Nephron (organoid): ENCODE measurements at regions not wholly inside any gene's neighbourhood (a gene's known extent, or its start where the extent isn't known, plus 50 kb on each side); places are given as distances from the start of the nearest gene placed in this dataset.

ENCODE experiments used
- H3K27ac Mint-ChIP-seq, 3 experiments: 2 replicates each; pipeline ENCODE4 v1.8.0; 2020; ENCODE audit warnings: mixed read lengths in 3 of 3, mild to moderate bottlenecking in 2 of 3, moderate library complexity in 1 of 3
- H3K27me3 Mint-ChIP-seq: 2 replicates; pipeline ENCODE4 v1.8.0; 2021; ENCODE audit warnings: low read depth, mild to moderate bottlenecking, moderate library complexity, mixed read lengths
- H3K36me3 Mint-ChIP-seq: 2 replicates; pipeline ENCODE4 v1.8.0; 2020; ENCODE audit warnings: low read depth, mixed read lengths
- H3K4me1 Mint-ChIP-seq: 2 replicates; pipeline ENCODE4 v1.8.0; 2020; ENCODE audit warnings: mixed read lengths
- H3K4me3 Mint-ChIP-seq, 3 experiments: 2 replicates each; pipeline ENCODE4 v1.8.0; 2020; ENCODE audit warnings: mild to moderate bottlenecking in 3 of 3, mixed read lengths in 3 of 3, moderate library complexity in 2 of 3
- H3K9me3 Mint-ChIP-seq: 2 replicates; pipeline ENCODE4 v1.8.0; 2020; ENCODE audit warnings: mixed read lengths
- TF ChIP-seq, protein P1 (sequence below), 3 experiments: fragments of 200-600 bp; sonication (generic); IDR thresholded peaks; one replicate each; pipeline ENCODE4 v1.5.0; 2021; ENCODE audit warnings: antibody characterized with exemption in 3 of 3; ENCODE audit not compliant: unreplicated experiment in 3 of 3

DNA sequence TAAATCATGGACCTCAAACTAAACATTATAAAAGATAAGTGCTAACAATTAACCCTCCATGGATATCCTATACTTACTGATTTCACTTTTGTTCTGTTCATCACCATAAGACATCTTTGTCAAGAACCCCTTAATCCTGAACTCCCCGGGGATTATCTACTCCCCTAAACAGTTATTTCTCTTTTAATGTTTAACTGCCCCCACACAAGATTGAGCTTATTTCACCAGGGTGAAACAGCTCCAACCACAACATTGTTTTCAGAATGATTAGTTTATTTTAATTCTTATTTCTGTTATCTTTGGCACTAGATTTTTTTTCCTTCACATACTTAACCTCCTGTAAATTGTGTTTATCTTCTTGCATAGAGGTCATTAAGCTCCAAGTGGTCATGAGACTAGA lies 103.2 kb upstream of the HCN1 start:
- Mint-ChIP-seq H3K27ac (no peak overlapping the region), H3K4me1 (no peaks in the 10 kb centered on the region), H3K9me3 (peaks cover 16% of the 10 kb centered on the region), H3K27me3 (no peaks in the 10 kb centered on the region), H3K4me3 (no peak overlapping the region), H3K36me3 (no peaks in the 10 kb centered on the region)
- TF ChIP-seq, protein P1, sequence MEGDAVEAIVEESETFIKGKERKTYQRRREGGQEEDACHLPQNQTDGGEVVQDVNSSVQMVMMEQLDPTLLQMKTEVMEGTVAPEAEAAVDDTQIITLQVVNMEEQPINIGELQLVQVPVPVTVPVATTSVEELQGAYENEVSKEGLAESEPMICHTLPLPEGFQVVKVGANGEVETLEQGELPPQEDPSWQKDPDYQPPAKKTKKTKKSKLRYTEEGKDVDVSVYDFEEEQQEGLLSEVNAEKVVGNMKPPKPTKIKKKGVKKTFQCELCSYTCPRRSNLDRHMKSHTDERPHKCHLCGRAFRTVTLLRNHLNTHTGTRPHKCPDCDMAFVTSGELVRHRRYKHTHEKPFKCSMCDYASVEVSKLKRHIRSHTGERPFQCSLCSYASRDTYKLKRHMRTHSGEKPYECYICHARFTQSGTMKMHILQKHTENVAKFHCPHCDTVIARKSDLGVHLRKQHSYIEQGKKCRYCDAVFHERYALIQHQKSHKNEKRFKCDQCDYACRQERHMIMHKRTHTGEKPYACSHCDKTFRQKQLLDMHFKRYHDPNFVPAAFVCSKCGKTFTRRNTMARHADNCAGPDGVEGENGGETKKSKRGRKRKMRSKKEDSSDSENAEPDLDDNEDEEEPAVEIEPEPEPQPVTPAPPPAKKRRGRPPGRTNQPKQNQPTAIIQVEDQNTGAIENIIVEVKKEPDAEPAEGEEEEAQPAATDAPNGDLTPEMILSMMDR (IDR thresholded peaks at IDR 0.05; ENCODE audit: unreplicated experiment in 3 of 3): no peak

DNA sequence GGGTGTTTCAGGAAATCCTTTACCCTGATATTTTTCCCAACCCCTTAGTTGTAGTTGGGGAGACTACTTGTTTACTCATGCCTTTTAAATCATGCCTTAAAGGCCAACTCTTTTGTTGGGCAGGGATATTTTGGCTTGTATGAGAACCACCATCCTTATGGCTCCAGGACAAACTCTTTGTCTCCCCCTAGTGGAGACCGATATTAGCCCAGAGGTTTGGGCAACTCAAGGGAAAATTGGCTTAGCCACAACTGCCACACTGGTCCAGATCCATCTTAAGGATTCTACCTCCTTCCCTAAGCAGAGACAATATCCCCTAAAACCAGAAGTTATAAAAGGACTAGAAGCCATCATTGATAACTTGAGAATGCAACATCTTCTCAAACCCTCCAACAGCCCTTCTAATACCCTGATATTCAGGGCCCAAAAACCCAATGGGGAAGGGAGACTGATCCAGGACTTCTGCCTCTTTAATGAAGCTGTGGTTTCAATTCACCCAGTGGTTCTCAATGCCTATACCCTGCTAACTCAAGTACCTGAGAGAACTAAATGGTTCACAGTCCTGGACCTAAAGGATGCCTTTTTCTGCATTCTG lies 100.9 kb upstream of the HCN1 start:
- no peaks in the 10 kb centered on the region for H3K4me1 Mint-ChIP-seq
- H3K4me3 Mint-ChIP-seq: no peak overlapping the region
- no peaks in the 10 kb centered on the region for H3K27me3 Mint-ChIP-seq
- H3K27ac Mint-ChIP-seq: no peak overlapping the region
- no peaks in the 10 kb centered on the region for H3K36me3 Mint-ChIP-seq
- peaks cover 16% of the 10 kb centered on the region for H3K9me3 Mint-ChIP-seq
- TF ChIP-seq, protein P1 (IDR thresholded peaks at IDR 0.05; ENCODE audit: unreplicated experiment in 3 of 3): no peak

DNA sequence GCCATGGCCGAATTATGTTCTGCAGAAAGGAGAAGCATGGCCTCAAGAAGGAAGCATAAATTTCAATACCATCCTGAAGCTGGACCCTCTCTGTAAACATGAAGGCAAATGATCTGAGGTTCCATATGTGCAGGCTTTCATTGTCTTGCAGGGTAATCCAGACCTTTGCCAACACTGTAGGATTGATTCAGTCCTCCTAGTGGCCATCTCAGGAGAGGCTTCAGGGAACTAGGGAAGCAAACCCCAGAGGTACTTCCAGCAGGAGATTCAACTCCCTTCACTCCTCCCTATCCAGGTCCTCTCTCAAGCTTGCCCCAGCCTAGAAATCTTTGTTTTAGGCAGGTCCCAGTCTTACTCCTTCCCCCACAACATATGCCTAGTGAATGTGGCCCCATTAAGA lies 99.3 kb upstream of the HCN1 start:
- Mint-ChIP-seq H3K4me1 (no peaks in the 10 kb centered on the region), H3K27ac (no peak overlapping the region), H3K4me3 (no peak overlapping the region), H3K27me3 (no peaks in the 10 kb centered on the region), H3K9me3 (peaks cover 12% of the 10 kb centered on the region), H3K36me3 (no peaks in the 10 kb centered on the region)
- TF ChIP-seq, protein P1 (IDR thresholded peaks at IDR 0.05; ENCODE audit: unreplicated experiment in 3 of 3): no peak

DNA sequence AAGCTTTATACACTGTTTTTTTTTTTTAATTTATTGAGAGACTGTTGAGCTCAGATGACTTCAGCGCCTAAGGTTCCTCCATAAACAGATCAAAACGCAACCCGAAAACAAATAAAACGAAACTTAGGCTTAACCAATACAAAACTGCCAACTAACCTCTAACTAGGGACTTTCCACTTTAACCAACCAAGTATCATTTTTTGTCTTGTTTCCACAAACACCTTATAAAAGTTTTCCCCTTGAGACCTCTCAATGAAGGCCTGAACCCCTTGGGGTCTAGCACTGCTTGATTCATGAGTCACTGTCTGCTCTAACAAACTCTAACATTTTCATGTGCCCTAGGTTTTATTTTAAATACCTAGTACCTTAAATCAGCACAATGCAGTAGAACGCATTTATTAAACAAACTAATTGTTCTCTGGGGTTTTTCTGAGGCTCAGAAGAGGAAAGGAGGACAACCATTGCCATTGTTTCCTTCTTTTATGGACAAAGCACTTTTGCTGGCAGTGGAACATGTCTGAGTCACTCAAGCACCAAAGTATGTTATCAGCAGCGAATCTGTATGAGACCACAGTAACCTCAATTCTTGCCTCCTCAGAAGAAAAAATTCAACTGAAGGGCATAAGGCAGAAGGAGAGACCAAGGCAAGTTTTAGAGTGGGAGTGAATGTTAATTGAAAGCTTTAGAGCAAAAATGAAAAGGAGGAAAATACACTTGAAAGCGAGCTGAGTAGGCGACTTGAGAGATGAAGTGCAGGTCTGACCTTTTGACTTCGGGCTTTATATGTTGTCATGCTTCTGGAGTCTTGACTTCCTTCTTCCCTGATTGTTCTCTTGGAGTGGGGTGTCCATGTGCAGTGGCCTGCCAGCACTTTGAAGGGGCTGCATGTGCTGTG lies 97.7 kb upstream of the HCN1 start:
- H3K4me1 Mint-ChIP-seq: no peaks in the 10 kb centered on the region
- no peak overlapping the region for H3K27ac Mint-ChIP-seq
- H3K4me3 Mint-ChIP-seq: no peak overlapping the region
- no peaks in the 10 kb centered on the region for H3K36me3 Mint-ChIP-seq
- H3K9me3 Mint-ChIP-seq: peaks cover 17% of the 10 kb centered on the region
- H3K27me3 Mint-ChIP-seq: peaks cover 6% of the 10 kb centered on the region
- TF ChIP-seq, protein P1 (IDR thresholded peaks at IDR 0.05; ENCODE audit: unreplicated experiment in 3 of 3): no peak

DNA sequence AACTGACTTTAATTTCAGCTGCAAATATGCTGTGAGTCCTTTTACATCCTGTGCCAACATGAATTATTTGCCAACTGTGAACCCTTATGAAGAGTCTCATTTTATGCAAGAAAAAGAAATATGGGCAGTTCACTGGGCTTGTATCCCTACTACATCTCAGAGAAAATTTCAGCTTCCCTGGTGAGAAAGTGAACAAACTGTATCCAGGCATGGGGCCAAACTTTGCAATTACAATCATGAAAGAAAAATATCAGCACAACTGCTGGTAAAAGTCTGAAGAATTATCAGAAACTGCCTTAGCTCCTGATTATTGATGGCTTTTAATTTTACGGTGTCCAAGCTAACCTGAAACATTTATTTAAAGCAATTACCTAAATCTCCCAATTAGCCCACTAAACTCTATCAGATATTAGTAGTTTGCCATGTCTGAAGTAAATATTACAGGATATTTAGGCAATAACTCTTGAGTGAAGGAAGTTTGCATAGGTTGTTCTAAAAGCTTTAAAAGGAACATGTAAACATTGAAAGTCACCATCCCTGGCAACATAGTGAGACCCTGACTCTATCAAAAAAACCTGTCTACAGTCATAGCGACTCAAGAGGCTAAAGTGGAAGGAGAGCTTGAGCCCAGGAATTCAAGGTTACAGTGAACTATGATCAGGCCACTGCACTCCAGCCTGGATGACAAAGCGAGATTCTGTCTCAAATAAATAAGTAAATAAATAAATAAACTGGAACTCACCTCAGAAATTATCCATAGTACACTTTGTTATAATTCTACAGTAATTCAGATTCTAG lies 83.9 kb upstream of the HCN1 start:
- Mint-ChIP-seq H3K9me3 (no peaks in the 10 kb centered on the region), H3K27ac (no peak overlapping the region), H3K4me1 (no peaks in the 10 kb centered on the region), H3K36me3 (no peaks in the 10 kb centered on the region), H3K4me3 (no peak overlapping the region), H3K27me3 (no peaks in the 10 kb centered on the region)
- TF ChIP-seq, protein P1 (IDR thresholded peaks at IDR 0.05; ENCODE audit: unreplicated experiment in 3 of 3): no peak
